Gastroesophageal sphincter (tissue), 3 donors: ENCODE measurements at regions not wholly inside any gene's neighbourhood (a gene's known extent, or its start where the extent isn't known, plus 50 kb on each side); places are given as distances from the start of the nearest gene placed in this dataset.

Experiments
- POLR2A ChIP-seq, 2 donors: fragments of 450-650 bp; IDR thresholded peaks; one replicate each; pipeline ENCODE4 v1.6.1; 2017; ENCODE audit warnings: antibody characterized with exemption in 2 of 2, mild to moderate bottlenecking in 2 of 2, moderate library complexity in 1 of 2
- POLR2AphosphoS5 ChIP-seq: sonication (generic); formaldehyde crosslinking; IDR thresholded peaks from one replicate; pipeline ENCODE4 v1.6.1; 2017; ENCODE audit warnings: antibody characterized with exemption
- TF ChIP-seq, protein P1 (sequence below), 4 experiments: fragments of 200-600 bp in 2 of 4; fragments of 450-650 bp in 2 of 4; sonication (generic) in 1 of 4; IDR thresholded peaks; one replicate each; pipeline ENCODE4 v1.5.1; 2017 to 2019; ENCODE audit warnings: antibody characterized with exemption in 4 of 4, mild to moderate bottlenecking in 2 of 4, moderate library complexity in 2 of 4

DNA sequence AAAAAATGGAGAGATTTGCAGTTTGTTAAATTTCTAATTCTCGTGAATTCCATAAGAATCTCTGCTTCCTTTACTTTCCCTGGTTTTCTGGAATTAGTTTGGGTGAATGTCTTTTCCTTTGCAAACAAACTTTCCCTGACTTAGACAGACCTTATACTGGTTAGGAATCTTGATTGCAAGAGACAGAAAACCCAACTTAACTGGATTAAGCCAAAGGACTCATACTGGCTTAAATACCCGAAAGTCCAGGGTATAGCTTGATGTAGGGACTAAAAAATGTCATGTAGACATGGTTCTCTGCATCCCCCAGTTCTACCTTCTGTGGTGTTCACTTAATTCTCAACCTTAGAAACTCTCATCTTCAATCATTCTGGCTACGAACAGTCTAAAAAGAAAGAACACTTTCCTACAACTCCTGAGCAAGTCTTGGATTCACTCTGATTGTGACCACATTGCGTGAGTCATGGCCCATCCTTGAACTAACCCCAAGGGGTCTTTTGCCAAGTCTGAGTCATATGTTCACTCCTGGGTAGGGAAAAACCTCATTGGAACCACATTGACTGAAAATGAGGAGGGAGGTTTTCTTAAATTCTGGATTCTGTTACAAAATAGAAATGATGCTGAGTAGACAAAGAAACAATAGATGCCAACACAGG, 136.0 kb upstream of the DAZL start:
- TF ChIP-seq, protein P1, sequence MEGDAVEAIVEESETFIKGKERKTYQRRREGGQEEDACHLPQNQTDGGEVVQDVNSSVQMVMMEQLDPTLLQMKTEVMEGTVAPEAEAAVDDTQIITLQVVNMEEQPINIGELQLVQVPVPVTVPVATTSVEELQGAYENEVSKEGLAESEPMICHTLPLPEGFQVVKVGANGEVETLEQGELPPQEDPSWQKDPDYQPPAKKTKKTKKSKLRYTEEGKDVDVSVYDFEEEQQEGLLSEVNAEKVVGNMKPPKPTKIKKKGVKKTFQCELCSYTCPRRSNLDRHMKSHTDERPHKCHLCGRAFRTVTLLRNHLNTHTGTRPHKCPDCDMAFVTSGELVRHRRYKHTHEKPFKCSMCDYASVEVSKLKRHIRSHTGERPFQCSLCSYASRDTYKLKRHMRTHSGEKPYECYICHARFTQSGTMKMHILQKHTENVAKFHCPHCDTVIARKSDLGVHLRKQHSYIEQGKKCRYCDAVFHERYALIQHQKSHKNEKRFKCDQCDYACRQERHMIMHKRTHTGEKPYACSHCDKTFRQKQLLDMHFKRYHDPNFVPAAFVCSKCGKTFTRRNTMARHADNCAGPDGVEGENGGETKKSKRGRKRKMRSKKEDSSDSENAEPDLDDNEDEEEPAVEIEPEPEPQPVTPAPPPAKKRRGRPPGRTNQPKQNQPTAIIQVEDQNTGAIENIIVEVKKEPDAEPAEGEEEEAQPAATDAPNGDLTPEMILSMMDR (IDR thresholded peaks at IDR 0.05): no peak
- no peak for TF ChIP-seq POLR2AphosphoS5
- no peak for TF ChIP-seq POLR2A (IDR thresholded peaks at IDR 0.05)
